GM19328 (cell line): ENCODE measurements at regions not wholly inside any gene's neighbourhood (a gene's known extent, or its start where the extent isn't known, plus 50 kb on each side); places are given as distances from the start of the nearest gene placed in this dataset.

Experiments used
- ATAC-seq: cut with Tn5 transposase; IDR thresholded peaks from one replicate; pipeline ENCODE4 v1.9.1; 2021; ENCODE audit warnings: mild to moderate bottlenecking, moderate library complexity; ENCODE audit not compliant: unreplicated experiment

GRCh38 chr10:44593952-44594351 lies 209.1 kb upstream of the CXCL12 start:
- no peak for ATAC-seq

- no peak for ATAC-seq
These were observed 222.2 kb upstream of the CXCL12 start for GRCh38 chr10:44607116-44607515.

GRCh38 chr10:44618910-44619309 lies 234.0 kb upstream of the CXCL12 start:
- ATAC-seq = no peak

- no peak for ATAC-seq
These were observed 234.6 kb upstream of the CXCL12 start for GRCh38 chr10:44619521-44619920.

- ATAC-seq = no peak
These were observed 235.1 kb upstream of the CXCL12 start for GRCh38 chr10:44619975-44620374.

GRCh38 chr10:44627591-44628354 lies 242.9 kb upstream of the CXCL12 start:
- ATAC-seq = no peak

- no peak for ATAC-seq
These were observed 244.0 kb upstream of the CXCL12 start for GRCh38 chr10:44628921-44629320.

GRCh38 chr10:44635176-44635575 lies 250.3 kb upstream of the CXCL12 start:
- ATAC-seq = no peak

GRCh38 chr10:44636625-44637024 lies 251.7 kb upstream of the CXCL12 start:
- no peak for ATAC-seq

GRCh38 chr10:44640429-44640828 lies 255.5 kb upstream of the CXCL12 start:
- ATAC-seq = no peak

GRCh38 chr10:44647473-44647872 lies 262.6 kb upstream of the CXCL12 start:
- no peak for ATAC-seq

GRCh38 chr10:44647877-44648542 lies 263.1 kb upstream of the CXCL12 start:
- no peak for ATAC-seq

- ATAC-seq = no peak
These were observed 260.2 kb upstream of the TMEM72 start for GRCh38 chr10:44650691-44651661.

GRCh38 chr10:44651834-44652233 lies 259.3 kb upstream of the TMEM72 start:
- ATAC-seq = no peak

- ATAC-seq = no peak
These were observed 251.8 kb upstream of the TMEM72 start for GRCh38 chr10:44659320-44659719.

- ATAC-seq = no peak
These were observed 250.9 kb upstream of the TMEM72 start for GRCh38 chr10:44660271-44660670.

GRCh38 chr10:44662051-44662450 lies 249.1 kb upstream of the TMEM72 start:
- no peak for ATAC-seq

- no peak for ATAC-seq
These were observed 242.8 kb upstream of the TMEM72 start for GRCh38 chr10:44668336-44668735.

- no peak for ATAC-seq
These were observed 239.8 kb upstream of the TMEM72 start for GRCh38 chr10:44671319-44671718.

GRCh38 chr10:44673245-44673983 lies 237.7 kb upstream of the TMEM72 start:
- ATAC-seq = no peak
